ENCODE measurements at regions not wholly inside any gene's neighbourhood (a gene's known extent, or its start where the extent isn't known, plus 50 kb on each side); places are given as distances from the start of the nearest gene placed in this dataset.

DNA sequence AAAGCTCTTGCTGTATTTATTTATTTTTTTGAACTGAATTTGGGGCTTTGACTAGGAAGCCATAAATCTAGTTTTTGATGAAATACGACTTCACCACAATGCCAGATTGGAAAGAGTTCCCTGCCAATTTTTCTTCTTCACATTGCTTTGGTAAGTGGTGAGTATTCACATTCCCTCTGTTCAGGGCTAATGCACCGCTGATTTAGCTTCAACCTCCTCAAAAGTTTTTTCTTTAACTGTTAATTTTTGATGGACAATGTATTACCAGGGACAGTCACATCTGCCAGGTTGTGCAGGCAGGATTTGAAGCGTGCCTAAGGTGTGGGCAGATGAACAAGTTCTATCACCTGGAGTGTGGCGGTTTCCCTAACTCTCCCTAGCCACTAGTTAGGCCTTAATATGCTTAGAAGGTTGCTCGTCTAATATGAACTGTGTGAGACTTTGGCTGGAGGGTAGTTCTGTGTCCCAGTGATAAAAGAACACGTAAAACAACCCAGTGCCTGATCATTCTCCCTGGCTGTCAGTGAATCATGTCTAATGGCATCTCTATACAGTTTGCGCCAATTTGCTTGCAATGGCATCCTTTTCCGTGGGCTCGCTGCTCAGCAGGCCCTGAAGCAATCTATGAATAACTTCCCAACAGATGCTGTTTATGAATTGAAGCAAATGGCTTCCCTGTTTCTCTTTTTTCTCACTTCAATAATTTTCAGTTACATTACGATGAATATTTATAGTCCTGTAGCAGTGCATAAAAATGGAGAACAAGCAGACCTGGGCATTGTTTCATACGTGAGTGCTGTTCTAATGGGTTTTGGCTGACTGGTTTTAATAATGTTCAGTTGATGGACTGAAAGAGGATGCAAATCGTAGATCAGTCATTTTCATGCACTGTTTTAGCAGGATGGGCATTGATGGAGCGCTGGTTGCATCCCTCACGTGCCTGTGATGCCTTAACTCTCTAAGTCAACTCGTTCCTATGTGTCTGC, 243.2 kb upstream of the SUCLG2 start:
- in situ Hi-C loops (cut with MboI; ENCODE audit: low sequenced_read_pairs): no loop called here

DNA sequence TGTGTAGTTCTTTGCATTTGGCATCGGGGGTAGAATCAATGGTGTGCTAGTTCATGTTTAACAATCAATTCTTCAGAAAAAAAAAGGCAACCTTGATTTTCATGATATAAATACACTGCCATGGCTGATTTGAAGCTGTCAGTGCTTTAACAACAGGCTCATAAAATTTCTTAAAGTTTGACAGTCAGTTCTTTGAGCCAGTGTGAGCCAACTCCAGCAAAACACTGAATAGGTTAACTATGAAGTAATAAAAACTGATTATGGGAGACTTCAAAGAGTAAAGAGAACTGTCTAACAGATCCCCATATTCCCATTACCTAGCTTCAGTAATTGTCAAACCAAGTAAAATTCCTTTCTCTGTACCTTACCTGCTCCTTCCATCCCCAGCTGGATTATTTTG, 241.7 kb upstream of the SUCLG2 start:
- in situ Hi-C loops (cut with MboI; ENCODE audit: low sequenced_read_pairs): no loop called here

DNA sequence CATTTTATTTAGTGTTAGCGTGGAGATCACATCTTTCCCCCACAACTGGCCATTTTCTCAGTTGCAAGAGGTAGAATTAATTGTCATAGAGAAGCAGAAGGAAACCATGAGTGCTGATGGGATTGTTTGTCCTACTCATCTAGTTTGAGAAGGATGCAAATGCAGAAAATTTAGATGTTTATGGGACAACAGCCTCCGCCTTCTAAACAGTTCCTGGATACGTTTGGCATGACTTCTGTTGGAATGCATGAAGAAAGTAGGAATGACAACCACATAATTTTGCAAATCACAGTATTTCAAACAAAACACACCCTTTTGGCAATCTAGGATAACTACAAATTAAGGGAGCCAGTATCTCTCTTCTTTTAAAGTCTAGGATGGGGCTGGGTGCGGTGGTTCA, 240.1 kb upstream of the SUCLG2 start:
- in situ Hi-C loops (cut with MboI; ENCODE audit: low sequenced_read_pairs): no loop called here

DNA sequence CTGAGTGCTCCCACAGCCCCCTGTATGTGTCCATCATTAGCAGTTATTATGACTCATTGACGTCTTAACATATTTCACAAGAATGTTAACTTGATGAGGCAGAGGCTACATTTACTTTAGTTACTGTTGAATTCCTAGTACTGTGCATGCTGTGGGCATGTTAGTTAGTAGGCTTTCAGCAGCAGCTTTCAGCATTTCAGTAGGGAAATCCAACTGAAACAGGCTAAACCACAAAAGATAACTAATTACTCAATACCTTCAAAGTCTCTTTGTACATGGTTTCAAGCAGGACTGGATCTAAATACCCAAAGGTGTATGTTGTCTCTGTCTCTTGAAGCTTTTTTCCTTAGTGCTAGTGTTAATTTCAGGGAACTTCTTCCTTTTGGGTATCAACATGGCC, 229.9 kb upstream of the SUCLG2 start:
- in situ Hi-C loops (cut with MboI; ENCODE audit: low sequenced_read_pairs): no loop called here

DNA sequence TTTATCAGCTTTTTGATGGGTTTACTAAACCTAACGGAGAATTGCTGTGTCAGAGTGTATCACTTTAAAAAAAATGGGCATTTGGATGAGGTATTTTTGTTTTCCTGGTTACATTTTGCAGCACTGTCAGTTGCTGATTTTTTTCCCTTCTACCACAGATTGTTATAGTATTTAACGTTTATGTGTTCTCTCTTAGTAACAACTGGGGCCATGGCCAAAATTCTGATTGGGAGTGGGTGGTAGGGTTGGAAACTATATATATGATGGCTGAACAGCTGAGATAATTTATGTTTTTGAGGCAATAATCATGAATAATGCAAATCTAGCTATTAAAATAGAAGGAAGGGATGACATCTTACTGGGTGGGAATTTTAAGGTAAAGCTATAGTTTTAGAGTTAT, 229.4 kb upstream of the SUCLG2 start:
- in situ Hi-C loops (cut with MboI; ENCODE audit: low sequenced_read_pairs): no loop called here

DNA sequence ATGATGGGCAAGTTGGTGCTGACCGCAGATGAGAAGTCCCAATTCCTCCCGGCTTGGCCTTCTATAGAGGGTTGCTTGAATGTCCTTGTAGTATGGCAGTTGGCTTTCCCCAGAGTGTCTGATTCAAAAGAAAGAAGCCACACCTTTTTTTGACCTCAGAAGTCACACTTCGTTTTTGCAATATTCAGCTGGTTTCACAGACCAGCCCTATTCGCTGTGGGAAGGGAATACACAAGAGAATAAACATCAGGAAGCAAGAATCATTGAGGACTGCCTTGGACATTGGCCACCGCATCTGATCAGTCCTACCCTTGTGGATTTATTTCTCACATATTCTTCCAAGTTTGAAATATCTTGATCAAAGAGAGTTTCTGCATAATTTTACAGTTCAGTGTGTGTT, 228.6 kb upstream of the SUCLG2 start:
- in situ Hi-C loops (cut with MboI; ENCODE audit: low sequenced_read_pairs): no loop called here

DNA sequence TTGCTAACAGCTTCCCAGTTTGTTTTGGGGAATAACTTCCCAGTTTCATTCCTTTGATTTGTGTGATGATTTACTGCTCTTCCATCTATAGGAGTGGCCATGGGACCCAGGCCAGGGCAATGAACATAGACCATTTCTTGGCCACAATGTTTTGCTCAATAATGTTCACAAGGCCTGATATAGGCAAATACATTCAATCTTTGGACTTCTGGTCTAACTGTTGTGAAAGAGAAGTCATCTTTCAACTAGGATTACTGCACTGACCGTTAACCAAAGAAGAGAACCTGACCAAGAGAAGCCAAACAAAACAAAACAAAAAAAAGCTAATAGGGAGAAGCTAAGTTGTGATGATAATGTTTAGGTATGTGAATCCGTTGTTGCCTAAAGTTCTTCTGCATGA, 221.8 kb upstream of the SUCLG2 start:
- in situ Hi-C loops (cut with MboI; ENCODE audit: low sequenced_read_pairs): no loop called here

DNA sequence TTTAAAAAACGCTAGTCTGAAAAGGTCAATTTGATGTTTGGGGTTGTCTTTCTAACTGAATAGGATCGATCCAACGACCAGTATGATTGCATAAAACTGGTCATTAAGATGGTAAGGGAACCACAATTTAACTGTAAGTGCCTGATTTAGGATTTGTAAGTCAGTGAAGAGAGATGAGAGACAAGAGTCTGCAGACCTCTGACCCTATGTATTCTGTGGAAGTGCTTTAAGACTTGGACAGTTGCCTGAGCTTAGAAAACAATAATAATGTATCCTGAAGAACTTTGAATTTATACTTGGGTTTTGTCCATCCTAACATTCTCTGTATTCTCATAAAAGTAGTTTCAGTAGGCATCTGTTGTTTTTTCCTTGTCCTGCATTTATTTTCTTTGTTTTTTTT, 221.4 kb upstream of the SUCLG2 start:
- in situ Hi-C loops (cut with MboI; ENCODE audit: low sequenced_read_pairs): no loop called here

DNA sequence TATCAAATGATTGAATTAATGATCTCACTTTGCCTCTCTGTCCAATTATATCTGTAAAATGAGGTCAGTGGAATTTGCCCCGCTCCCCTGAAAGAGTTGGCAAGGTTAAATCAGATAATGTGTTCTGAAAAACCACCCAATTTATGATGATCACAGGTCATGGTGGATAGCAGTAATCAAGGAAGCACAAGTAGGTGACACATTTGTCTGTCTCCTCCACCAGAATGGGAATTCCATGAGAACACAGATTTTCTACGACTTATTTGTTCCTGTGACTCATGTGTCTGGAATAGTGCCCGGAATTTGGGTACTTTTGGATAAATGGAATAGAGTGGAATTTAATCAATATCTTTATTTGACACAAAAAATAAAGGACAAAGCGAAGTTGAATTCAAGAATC, 220.9 kb upstream of the SUCLG2 start:
- in situ Hi-C loops (cut with MboI; ENCODE audit: low sequenced_read_pairs): no loop called here

DNA sequence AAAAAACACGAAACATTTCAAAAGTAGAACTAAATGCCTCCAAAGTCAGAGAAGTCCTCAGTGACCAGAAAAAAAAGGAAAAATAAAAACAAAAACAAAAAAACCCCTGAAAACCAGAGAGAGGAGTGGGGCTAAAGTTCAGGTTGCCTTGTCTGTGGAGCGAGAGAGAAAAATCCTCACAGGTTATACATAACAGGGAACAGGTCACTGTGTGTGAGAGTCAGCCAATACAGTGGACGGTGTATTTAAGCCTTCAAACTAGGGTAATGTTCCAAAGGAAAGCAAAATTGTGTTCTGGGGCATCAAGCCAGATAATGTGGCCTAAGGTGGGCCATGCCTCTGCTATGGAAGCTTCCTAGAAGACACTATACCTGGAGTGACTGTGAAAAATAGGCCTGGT, 216.1 kb upstream of the SUCLG2 start:
- in situ Hi-C loops (cut with MboI; ENCODE audit: low sequenced_read_pairs): no loop called here

DNA sequence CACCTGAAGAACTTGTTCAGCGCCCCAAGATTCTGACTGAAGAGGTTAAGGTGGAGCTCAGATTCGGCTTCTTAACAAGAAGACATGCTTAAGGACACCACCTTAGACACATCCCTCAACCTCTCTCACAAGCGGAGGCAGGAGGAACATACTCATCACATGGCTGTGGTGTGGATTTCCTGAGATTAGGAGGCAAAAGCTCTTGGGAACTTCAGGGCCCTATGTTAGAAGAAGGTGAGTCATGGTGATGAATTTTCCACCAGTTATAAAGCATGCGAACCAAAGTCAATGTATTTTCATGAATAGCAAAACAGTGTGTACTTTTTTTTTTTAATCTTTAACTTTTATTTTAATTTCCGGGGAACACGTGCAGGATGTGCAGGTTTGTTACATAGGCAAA, 212.2 kb upstream of the SUCLG2 start:
- in situ Hi-C loops (cut with MboI; ENCODE audit: low sequenced_read_pairs): no loop called here

DNA sequence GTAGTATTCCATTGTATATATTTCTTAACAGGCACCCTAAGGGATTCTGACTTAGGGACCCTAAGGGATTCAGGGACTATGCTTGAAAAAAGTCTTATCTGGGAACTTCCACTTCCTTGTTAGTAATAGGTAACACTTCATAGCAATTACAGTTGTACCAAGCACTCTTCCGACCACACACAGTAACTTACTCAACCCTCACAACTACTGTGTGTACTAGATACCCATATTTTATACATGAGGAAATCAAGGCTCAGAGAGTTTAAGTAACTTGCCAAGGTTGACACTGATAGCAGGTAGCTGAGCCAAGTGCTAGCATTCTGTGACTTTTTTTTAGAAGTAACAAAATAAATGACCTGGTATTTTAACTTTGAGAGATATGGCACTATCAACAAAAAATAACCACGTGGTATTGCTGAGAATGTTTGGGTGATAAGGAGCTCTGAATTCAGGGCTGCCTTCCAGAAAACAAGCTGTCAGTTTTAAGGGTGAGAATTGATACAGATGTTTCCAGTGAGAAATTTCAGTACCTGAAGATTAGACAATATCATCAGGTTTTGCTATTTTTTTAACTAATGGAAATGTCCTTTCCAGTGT, 210.3 kb upstream of the SUCLG2 start:
- in situ Hi-C loops (cut with MboI; ENCODE audit: low sequenced_read_pairs): no loop called here

DNA sequence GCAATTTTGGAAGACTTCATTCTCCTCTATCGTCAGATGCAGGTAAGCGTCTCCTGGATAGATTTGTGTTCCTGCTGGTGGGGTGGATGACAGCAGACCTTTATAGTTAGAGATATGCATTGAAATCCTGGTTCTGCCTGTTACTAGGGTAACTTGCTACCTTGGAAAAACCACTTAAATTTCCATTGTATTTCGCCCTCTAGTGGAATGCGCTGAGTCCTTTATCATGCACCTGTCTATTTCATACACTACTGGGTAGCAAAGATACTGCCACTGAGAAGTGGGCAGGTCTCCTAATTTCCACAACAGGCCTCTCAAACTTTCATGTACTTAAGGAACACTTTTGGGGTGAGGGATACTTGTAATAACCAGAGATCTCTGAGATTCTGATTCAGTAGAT, 209.5 kb upstream of the SUCLG2 start:
- in situ Hi-C loops (cut with MboI; ENCODE audit: low sequenced_read_pairs): no loop called here

DNA sequence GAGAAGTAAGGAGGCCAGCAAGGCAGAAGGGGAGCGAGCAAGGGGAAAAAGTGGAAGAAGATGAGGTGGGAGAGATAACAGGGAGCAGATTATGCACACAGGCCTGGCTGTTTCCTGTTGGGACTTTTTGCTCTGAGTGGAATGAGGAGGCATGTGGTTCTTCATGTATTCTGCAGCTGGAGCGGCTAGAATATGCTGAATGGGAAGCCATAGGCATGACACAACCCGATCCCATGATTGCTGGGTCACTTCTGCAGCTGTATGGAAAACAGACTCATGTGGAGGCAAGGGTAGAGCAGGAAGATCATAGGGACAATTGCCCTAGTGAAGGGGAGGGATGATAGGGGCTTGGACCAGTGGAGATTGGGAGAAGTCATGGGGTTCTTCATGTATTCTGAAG, 206.0 kb upstream of the SUCLG2 start:
- in situ Hi-C loops (cut with MboI; ENCODE audit: low sequenced_read_pairs): no loop called here

DNA sequence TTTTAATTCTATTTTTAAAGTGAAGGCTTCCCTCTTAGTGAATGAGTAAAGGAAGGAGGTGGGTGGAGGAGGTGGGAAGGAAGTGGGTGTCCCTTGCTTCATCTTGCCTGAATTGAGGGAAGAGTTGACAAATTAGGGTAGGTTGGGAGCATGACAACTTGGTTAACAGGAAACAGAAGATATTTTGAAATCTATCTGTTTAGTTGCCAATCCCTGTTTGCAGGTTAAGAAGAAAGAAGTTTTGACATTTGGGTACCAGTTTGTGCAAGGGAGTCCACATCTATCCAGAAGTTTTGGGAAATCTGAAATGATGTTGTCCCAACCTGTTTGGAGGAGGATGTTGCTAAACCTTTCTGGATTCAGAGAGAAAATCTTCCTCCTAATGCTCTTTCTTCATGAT, 204.1 kb upstream of the SUCLG2 start:
- in situ Hi-C loops (cut with MboI; ENCODE audit: low sequenced_read_pairs): no loop called here

DNA sequence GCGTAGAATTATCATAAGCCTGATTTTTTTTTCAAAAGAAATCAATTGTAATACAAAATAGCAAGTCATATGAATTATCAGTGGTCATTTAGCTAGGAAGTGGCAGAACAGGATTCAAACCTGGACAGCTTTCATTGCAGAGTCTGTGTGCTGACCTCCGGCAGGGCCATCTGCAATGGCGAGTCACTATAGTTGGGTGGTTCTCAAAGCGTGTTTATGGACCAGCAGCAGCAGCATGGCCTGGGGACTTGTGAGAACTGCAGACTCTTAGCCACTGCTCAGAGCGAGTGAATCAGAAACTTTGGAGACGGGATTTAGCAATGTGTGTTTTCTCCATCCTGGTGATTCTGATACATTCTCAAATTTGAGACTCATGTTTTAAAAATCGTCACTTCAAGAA, 202.3 kb upstream of the SUCLG2 start:
- in situ Hi-C loops (cut with MboI; ENCODE audit: low sequenced_read_pairs): no loop called here

DNA sequence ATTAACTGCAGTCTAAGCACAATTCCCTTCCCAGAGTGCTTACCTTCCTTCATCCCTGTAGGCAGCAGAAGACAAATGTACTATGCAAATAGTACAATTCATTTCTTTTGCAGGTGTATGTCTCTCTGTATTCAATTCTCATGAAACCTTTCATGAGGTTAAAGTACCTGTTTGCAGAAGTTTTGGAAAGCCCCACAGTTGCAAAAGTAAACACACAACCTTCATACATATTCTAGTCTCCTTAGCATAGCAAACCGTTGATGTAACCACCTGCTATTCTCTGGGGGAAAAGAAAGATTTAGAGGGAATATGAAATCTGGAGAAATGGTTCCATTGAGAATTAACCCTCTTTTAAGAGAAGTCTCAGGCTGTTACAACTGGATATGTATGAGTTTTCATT, 200.3 kb upstream of the SUCLG2 start:
- in situ Hi-C loops (cut with MboI; ENCODE audit: low sequenced_read_pairs): no loop called here

DNA sequence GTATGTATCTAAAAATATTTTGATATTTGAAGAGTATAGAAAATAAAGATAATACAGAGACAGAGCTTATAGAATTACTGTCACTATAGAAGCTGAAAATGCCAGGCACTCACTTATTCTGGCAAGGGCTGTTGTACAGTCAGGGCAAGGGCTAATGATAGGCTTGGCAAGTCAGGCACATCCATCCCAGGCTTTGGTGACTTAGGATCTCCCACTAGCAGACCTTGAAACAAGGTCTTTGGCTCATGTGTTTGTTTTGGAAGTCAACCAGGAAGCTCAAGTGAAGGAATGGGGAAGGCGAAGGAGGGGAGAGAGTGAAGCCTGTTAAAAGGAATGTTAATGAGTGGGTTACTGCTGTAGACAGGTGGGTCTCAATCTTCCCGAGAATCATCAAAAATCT, 199.1 kb upstream of the SUCLG2 start:
- in situ Hi-C loops (cut with MboI; ENCODE audit: low sequenced_read_pairs): no loop called here

DNA sequence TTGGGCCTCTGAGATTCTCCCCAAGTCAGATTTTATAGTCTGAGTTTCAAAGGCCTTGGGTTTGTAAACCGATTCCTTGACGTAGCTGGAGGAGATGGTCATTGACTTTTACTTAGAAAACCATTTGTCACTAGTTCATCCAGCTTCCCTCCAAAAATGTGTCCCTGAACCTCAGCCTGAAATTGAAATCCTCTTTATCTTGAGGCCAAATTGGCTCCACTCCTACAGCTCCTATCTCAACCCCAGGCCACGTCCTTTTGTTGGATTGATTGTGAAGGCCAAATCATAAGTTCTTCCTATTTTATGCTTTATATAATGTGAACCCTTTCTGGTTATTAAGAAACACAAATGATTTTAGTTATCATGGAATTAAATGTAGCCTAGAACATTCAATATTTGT, 193.9 kb upstream of the SUCLG2 start:
- in situ Hi-C loops (cut with MboI; ENCODE audit: low sequenced_read_pairs): no loop called here

DNA sequence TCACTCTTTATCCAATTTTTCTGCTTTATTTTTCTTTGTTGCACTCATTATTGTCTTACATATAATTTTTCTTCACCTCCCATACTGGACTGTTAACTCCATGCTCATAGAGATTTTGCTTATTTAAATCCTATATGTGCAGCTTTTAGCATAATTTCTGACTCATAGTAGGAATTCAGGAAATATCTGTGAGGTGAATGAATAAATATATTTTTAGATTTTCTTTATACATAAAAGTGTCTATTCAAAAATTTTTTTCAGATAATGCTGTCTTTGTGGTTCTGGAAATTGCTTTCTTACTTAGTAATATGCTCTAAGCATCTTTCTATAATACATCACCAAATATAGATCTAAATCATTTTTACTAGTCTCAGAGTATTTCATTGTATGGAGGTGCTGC, 191.8 kb upstream of the SUCLG2 start:
- in situ Hi-C loops (cut with MboI; ENCODE audit: low sequenced_read_pairs): no loop called here

DNA sequence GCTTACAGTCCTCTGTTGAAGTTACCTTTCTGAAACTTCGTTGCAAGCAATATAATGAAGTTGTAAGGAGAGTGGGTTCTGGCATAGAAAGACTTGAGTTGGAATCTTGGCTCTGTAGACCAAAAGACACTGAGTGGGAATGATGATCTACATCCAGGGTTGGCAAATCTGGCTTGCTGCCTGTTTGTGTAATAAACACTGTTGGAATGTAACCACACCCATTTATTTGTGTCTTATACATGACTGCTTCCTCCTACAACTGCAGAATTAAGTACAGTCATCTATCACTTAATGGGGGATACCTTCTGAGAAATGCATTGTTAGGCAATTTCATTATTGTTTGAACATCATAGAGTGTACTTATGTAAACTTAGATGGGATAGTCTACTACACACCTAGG, 178.4 kb upstream of the SUCLG2 start:
- in situ Hi-C loops (cut with MboI; ENCODE audit: low sequenced_read_pairs): no loop called here

DNA sequence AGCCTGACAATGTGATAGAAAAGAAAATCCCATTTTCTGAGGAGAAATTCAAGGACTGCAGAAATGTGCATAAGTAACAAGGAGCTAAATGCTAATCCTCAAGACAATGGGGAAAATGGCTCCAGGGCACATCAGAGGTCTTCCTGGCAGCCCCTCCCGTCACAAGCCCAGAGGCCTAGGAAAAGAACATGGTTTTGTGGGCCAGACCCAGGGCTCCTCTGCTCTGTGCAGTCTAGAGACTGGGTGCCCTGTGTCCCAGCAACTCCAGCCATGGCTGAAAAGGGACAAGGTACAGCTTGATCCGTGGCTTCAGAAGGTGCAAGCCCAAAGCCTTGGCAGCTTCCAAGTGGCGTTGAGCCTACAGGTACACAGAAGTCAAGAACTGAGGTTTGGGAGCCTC, 176.8 kb upstream of the SUCLG2 start:
- in situ Hi-C loops (cut with MboI; ENCODE audit: low sequenced_read_pairs): no loop called here

All from HL-60/S4 treated with retinoic acid at 250 ng/mL for 4 days and 3 days (cell line).